ENCODE measurements at regions not wholly inside any gene's neighbourhood (a gene's known extent, or its start where the extent isn't known, plus 50 kb on each side); places are given as distances from the start of the nearest gene placed in this dataset.

DNA sequence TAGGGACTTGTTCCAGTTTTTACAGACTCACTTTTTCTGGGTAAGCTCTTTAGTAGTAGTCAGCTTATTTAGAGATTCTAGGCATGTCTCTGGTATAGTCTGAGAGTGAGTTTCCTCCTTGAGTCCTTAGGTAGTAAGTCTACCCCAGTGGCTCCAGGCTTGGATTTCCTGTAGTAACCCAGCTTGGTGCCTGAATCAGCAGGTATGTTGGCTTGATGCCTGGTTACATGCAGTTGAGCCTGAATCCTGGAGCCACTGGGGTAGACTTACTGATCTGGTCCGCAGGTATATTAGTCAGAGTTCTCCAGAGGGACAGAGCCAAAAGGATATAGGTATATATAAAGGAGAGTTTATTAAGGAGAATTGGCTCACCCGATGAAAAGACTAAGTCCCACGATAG is 85.8 kb upstream of the RBMS3 start:
- H3K4me3 ChIP-seq (ENCODE audit: low read length), result no peak overlapping the region
- DNase-seq (ENCODE audit: low read depth), result peak; percentile 28
- no peak for TF ChIP-seq CTCF (conservative IDR thresholded peaks at IDR 0.05; ENCODE audit: low read depth, low read length)

DNA sequence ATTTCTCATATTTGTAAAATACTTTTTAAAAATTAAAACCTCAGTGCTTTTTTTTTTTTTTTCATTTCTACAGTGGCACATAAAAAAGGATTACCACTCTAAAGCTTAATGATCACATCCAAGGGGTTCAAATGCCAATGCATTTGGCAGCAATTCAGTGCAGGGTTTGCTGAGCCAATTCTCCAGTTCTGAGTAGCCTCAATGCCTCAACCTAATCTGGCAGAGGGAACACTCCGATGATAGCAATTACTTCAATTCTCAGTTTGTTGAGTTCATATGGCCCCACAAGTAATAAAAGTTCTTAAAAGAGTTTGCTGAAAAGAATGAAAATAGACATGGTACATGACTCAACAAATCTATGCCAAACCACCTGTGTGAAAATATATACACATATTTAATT is 79.3 kb upstream of the RBMS3 start:
- no peak for TF ChIP-seq CTCF (conservative IDR thresholded peaks at IDR 0.05; ENCODE audit: low read depth, low read length)
- peak; percentile 56 for DNase-seq (ENCODE audit: low read depth)
- no peak overlapping the region for H3K4me3 ChIP-seq (ENCODE audit: low read length)

DNA sequence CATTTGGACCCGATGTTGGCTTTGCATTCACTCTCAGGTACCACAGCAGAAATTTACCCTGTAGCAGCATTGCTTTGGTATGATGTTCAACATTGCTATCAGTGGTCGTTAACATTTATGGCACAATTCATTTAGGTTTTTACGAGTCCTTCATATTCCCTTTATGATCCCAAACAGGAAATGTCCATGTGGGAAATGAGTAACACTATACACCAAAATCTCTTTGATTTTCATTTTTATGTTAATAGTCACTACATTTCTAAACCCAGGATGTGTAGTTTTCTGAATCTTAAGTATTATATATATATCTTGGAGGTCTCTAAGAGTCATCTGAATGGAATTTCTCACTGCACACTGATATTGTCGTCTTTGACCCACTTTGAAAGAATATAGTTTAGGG is 78.5 kb upstream of the RBMS3 start:
- DNase-seq (ENCODE audit: low read depth), result no peak
- TF ChIP-seq CTCF (conservative IDR thresholded peaks at IDR 0.05; ENCODE audit: low read depth, low read length), result no peak
- H3K4me3 ChIP-seq (ENCODE audit: low read length), result no peak overlapping the region

DNA sequence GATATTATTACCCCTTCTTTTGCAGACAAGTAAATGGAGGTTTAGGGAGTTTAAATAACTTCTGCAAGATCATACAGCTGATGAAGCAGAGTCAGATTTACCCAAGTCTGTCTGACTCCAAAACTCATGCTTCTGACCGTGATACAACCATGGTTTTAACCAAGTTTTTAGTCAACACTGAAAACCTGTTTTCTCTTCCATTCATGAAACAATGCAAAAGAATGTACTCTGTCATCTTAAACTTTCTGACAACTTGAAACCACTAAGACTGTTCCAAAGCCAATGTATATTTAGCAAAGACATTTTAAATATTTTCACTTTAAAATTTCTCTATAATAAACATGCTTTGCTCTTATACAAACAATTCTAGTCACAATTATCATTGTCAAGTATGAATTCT is 77.0 kb upstream of the RBMS3 start:
- DNase-seq (ENCODE audit: low read depth), result no peak
- H3K4me3 ChIP-seq (ENCODE audit: low read length), result no peak overlapping the region
- TF ChIP-seq CTCF (conservative IDR thresholded peaks at IDR 0.05; ENCODE audit: low read depth, low read length), result no peak

GRCh38 chr3:29207427-29207826 is 73.4 kb upstream of the RBMS3 start:
- no peak overlapping the region for H3K4me3 ChIP-seq (ENCODE audit: low read length)
- TF ChIP-seq CTCF (conservative IDR thresholded peaks at IDR 0.05; ENCODE audit: low read depth, low read length), result no peak

DNA sequence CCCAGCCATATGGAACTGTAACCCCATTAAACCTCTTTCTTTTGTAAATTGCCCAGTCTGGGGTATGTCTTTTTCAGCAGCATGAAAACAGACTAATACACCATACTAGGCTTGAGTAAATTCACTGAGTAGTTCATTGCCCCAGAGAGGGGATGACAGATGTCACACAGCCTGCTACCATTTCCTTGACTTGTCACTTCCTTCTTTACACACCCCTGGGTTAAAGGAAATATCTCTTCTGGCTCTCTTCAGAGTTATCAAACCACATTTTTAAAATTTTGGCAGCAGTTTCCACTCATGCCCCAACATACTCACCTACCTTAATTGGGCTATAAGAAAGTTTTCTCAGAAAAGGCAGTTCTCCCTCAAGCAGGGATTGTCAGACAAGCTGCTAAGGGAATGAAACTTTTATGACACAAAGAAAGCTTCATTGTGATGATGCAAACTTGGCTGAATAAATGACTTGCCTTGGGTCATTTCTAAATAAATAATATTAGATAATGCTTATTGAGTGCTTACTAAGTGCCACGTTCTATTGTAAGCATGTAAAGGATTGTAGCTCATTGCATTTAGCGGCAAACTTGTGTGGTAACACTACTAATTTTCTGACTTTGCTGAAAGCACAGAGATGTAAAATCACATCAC is 68.0 kb upstream of the RBMS3 start:
- no peak for TF ChIP-seq CTCF (conservative IDR thresholded peaks at IDR 0.05; ENCODE audit: low read depth, low read length)
- DNase-seq (ENCODE audit: low read depth), result no peak
- H3K4me3 ChIP-seq (ENCODE audit: low read length), result no peak overlapping the region

More at GRCh38 chr3:29207427-29207826, 73.4 kb upstream of the RBMS3 start:
- no peak for DNase-seq (ENCODE audit: low read depth)

- TF ChIP-seq CTCF (conservative IDR thresholded peaks at IDR 0.05; ENCODE audit: low read depth, low read length), result no peak
- no peak overlapping the region for H3K4me3 ChIP-seq (ENCODE audit: low read length)
- no peak for DNase-seq (ENCODE audit: low read depth)
These were observed 66.7 kb upstream of the RBMS3 start for GRCh38 chr3:29214009-29214658.

All from retinal pigment epithelial cell (primary cell).